B cell (primary cell): ENCODE measurements at regions not wholly inside any gene's neighbourhood (a gene's known extent, or its start where the extent isn't known, plus 50 kb on each side); places are given as distances from the start of the nearest gene placed in this dataset.

Experiments used
- ATAC-seq: fragments of 200-7000 bp; cut with Tn5 transposase; one replicate; pipeline ENCODE4 v1.10.0; 2021; ENCODE audit warnings: low read depth, mild to moderate bottlenecking, moderate number of reproducible peaks, moderate library complexity
- CTCF ChIA-PET: fragments of 350-600 bp; sonication (Branson Sonifier 250); formaldehyde crosslinking; loops from one replicate; lab custom pipeline; 2021; ENCODE audit warnings: antibody characterized with exemption, inconsistent platforms; lab: Charles Lee
- POLR2A ChIA-PET: fragments of 350-600 bp; sonication (Branson Sonifier 250); formaldehyde crosslinking; loops from one replicate; lab custom pipeline; 2021; ENCODE audit warnings: antibody characterized with exemption; lab: Charles Lee
- DNase-seq: peaks from one replicate; pipeline ENCODE4 v3.0.0; 2013
- H2AFZ ChIP-seq: 2 replicates; pipeline ENCODE4 v1.6.1; 2012; ENCODE audit warnings: mild to moderate bottlenecking, low read depth, low read length; ENCODE audit not compliant: insufficient read depth, poor library complexity, severe bottlenecking
- H3K27ac ChIP-seq, 2 donors: 1 replicate in 1 of 2; 2 replicates in 1 of 2; pipeline ENCODE4 v1.5.1; 2012 to 2013; ENCODE audit warnings: low read length in 2 of 2, mild to moderate bottlenecking in 2 of 2, moderate library complexity in 1 of 2
- H3K27me3 ChIP-seq, 4 experiments: fragments of 200-600 bp in 1 of 4; sonication (generic) in 1 of 4; replicated peaks in 1 of 4; 1 replicate in 2 of 4; 2 replicates in 2 of 4; pipeline versions ENCODE4 v1.6.1 to v1.7.0; 2013 to 2016; ENCODE audit warnings: low read length in 3 of 4, mild to moderate bottlenecking in 2 of 4, mixed read lengths in 1 of 4, moderate library complexity in 1 of 4; ENCODE audit not compliant: insufficient read depth in 4 of 4, control insufficient read depth in 3 of 4; ENCODE audit errors: control extremely low read depth in 1 of 4
- H3K36me3 ChIP-seq, 2 experiments: replicated peaks in 1 of 2; 1 replicate in 1 of 2; 2 replicates in 1 of 2; pipeline versions ENCODE4 v1.6.1 to v1.7.1; 2013; ENCODE audit warnings: low read length in 1 of 2; ENCODE audit not compliant: insufficient read depth in 2 of 2, control insufficient read depth in 1 of 2; ENCODE audit errors: control extremely low read depth in 1 of 2, extremely low read depth in 1 of 2
- H3K4me1 ChIP-seq, 2 donors: fragments of 200-600 bp in 1 of 2; sonication (generic) in 1 of 2; 1 replicate in 1 of 2; 2 replicates in 1 of 2; pipeline versions ENCODE4 v1.5.1 to v1.6.1; 2013 to 2017; ENCODE audit warnings: low read length in 2 of 2; ENCODE audit not compliant: control insufficient read depth in 2 of 2, insufficient read depth in 2 of 2
- H3K4me2 ChIP-seq: replicated peaks from 2 replicates; pipeline ENCODE3; 2012; ENCODE audit warnings: mild to moderate bottlenecking, low read depth, low read length; ENCODE audit not compliant: poor library complexity, severe bottlenecking
- H3K4me3 ChIP-seq, 5 experiments: fragments of 200-600 bp in 1 of 5; sonication (generic) in 1 of 5; 1 replicate in 3 of 5; 2 replicates in 2 of 5; pipeline versions ENCODE4 v1.5.1 to v1.7.0; 2011 to 2016; ENCODE audit warnings: low read length in 4 of 5, mild to moderate bottlenecking in 4 of 5, low read depth in 2 of 5, control low read depth in 1 of 5, moderate library complexity in 1 of 5; ENCODE audit not compliant: insufficient read depth in 1 of 5; ENCODE audit errors: control extremely low read depth in 1 of 5, extremely low read depth in 1 of 5
- H3K79me2 ChIP-seq: fragments of 200-600 bp; sonication (generic); one replicate; pipeline ENCODE4 v1.6.0; 2016; ENCODE audit warnings: low read length; ENCODE audit not compliant: control insufficient read depth, insufficient read depth
- H3K9ac ChIP-seq: fragments of 200-600 bp; sonication (generic); 2 replicates; pipeline ENCODE4 v1.6.1; 2017; ENCODE audit warnings: mild to moderate bottlenecking, low read length, moderate library complexity
- H3K9me3 ChIP-seq, 3 donors: one replicate each; pipeline versions ENCODE4 v1.6.1 to v1.7.1; 2013; ENCODE audit warnings: low read length in 2 of 3; ENCODE audit not compliant: control insufficient read depth in 2 of 3, insufficient read depth in 1 of 3; ENCODE audit errors: control extremely low read depth in 1 of 3
- H4K20me1 ChIP-seq: 2 replicates; pipeline ENCODE4 v1.6.0; 2012; ENCODE audit warnings: mild to moderate bottlenecking, low read length; ENCODE audit not compliant: insufficient read depth, control insufficient read depth, poor library complexity, severe bottlenecking
- H3K27ac Mint-ChIP-seq: one replicate; pipeline ENCODE4 v1.8.0; 2021; ENCODE audit warnings: mixed read lengths
- H3K27me3 Mint-ChIP-seq: one replicate; pipeline ENCODE4 v1.8.0; 2021; ENCODE audit warnings: mixed read lengths
- H3K4me1 Mint-ChIP-seq: one replicate; pipeline ENCODE4 v1.8.0; 2021; ENCODE audit warnings: mixed read lengths
- H3K4me3 Mint-ChIP-seq: one replicate; pipeline ENCODE4 v1.8.0; 2021; ENCODE audit warnings: mixed read lengths
- H3K9me3 Mint-ChIP-seq: one replicate; pipeline ENCODE4 v1.8.0; 2022; ENCODE audit warnings: mixed read lengths; ENCODE audit not compliant: insufficient read depth
- CTCF ChIP-seq: fragments of 200-600 bp; IDR thresholded peaks from one replicate; pipeline ENCODE4 v1.8.0; 2022; ENCODE audit warnings: antibody characterized with exemption, mild to moderate bottlenecking
- EZH2 ChIP-seq: IDR thresholded peaks from 2 replicates; pipeline ENCODE4 v1.6.1; 2012; ENCODE audit warnings: borderline replicate concordance, low read depth, mild to moderate bottlenecking, moderate library complexity, low read length; ENCODE audit not compliant: insufficient read depth, poor library complexity, severe bottlenecking
- WGBS: methylation state at CpG from one replicate; pipeline ENCODE4 v1.1.5; 2013; ENCODE audit warnings: missing lambda C conversion rate; ENCODE audit not compliant: insufficient coverage; 5-methylcytosine and 5-hydroxymethylcytosine counted together
- intact Hi-C: fragments of 100-400 bp; cut with micrococcal nuclease; formaldehyde crosslinking; loops from one replicate; pipeline ENCODE4 v1.10.0; 2022

DNA sequence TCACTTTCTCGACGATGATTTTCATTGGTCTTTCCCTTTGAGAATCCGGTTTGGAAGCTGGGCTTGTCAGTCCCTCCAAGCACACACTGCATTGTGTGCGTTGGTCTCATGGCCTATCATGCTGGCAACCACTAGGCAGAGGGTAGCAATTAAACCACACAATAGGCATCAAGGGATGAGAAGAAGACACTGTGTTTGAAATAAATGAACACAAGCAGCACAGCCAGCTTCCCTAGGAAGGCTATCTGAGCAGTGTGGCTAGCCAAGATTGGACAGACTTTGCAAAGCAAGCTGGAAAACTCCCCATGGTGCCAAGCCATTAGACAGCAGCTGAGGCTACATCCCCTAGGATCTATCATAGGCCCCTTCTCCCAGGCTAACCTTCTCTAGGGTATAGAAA, 288.7 kb downstream of the NUF2 start:
- intact Hi-C loops: no loop called here
- no peaks in the 10 kb centered on the region for H3K27me3 Mint-ChIP-seq
- no peak for DNase-seq

DNA sequence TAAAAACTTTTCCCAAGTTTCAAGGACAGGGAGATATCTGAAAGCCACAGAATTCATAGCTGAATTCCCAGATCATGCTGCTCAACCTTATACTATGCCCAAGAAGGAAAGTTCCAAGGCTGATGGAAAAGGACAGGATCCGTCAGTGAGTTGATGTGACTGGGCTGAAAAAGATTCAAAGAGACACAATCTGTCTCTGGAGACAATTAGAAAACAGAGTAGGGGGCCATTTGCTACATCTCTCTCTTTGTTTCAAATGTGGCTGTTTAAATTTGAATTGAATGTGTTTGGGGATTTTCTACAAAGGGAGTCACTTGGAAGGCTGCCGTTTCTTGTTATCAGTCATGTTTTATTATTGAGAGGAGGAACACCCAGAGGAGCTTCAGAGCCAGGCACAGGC, 292.6 kb downstream of the NUF2 start:
- intact Hi-C loops: no loop called here
- H3K27ac Mint-ChIP-seq: no peak overlapping the region
- no peaks in the 10 kb centered on the region for H3K9me3 Mint-ChIP-seq
- no peaks in the 10 kb centered on the region for H4K20me1 ChIP-seq
- H3K27ac ChIP-seq: no peak overlapping the region
- DNase-seq (no peak), ATAC-seq (no peak)
- no peaks in the 10 kb centered on the region for H3K27me3 ChIP-seq
- no peak for TF ChIP-seq EZH2
- TF ChIP-seq CTCF: no peak
- no peaks in the 10 kb centered on the region for H3K4me1 ChIP-seq
- H3K79me2 ChIP-seq: no peaks in the 10 kb centered on the region
- no peak overlapping the region for H3K4me2 ChIP-seq
- WGBS: 83% methylated on average over 1 of the region's 2 CpGs
- no peaks in the 10 kb centered on the region for H3K27me3 Mint-ChIP-seq
- no peak overlapping the region for H3K9ac ChIP-seq
- H3K36me3 ChIP-seq: no peaks in the 10 kb centered on the region
- ChIA-PET CTCF (no interaction called here), POLR2A (no interaction called here)
- no peaks in the 10 kb centered on the region for H3K9me3 ChIP-seq
- H3K4me3 Mint-ChIP-seq: no peak overlapping the region
- no peak overlapping the region for H2AFZ ChIP-seq
- H3K4me3 ChIP-seq: no peak overlapping the region
- no peaks in the 10 kb centered on the region for H3K4me1 Mint-ChIP-seq

More for the DNA sequence above, 288.7 kb downstream of the NUF2 start:
- no peak for TF ChIP-seq CTCF
- no peak for TF ChIP-seq EZH2
- Histone ChIP-seq H3K79me2 (no peaks in the 10 kb centered on the region), H3K4me3 (no peak overlapping the region), H3K9ac (no peak overlapping the region), H3K4me2 (no peak overlapping the region), H3K36me3 (no peaks in the 10 kb centered on the region), H3K27ac (no peak overlapping the region), H2AFZ (no peak overlapping the region), H4K20me1 (no peaks in the 10 kb centered on the region), H3K27me3 (no peaks in the 10 kb centered on the region), H3K4me1 (no peaks in the 10 kb centered on the region), H3K9me3 (no peaks in the 10 kb centered on the region)
- no peak overlapping the region for H3K4me3 Mint-ChIP-seq
- POLR2A ChIA-PET: no interaction called here
- no peak overlapping the region for H3K27ac Mint-ChIP-seq
- WGBS: no CpG with 5 or more reads among the region's 4 CpGs
- no peak for ATAC-seq
- no peaks in the 10 kb centered on the region for H3K4me1 Mint-ChIP-seq
- CTCF ChIA-PET: no interaction called here
- no peaks in the 10 kb centered on the region for H3K9me3 Mint-ChIP-seq
